ENCODE measurements at regions not wholly inside any gene's neighbourhood (a gene's known extent, or its start where the extent isn't known, plus 50 kb on each side); places are given as distances from the start of the nearest gene placed in this dataset.

- no peaks in the 10 kb centered on the region for H3K27me3 ChIP-seq
- no peaks in the 10 kb centered on the region for H3K9me3 ChIP-seq
- peaks cover 0 to 6% (median 2%) of the 10 kb centered on the region in 4 donors for H3K4me1 ChIP-seq
- DNase-seq: no peak
- TF ChIP-seq POLR2AphosphoS5 (IDR thresholded peaks at IDR 0.05): no peak
- TF ChIP-seq CTCF (IDR thresholded peaks at IDR 0.05): no peak
- TF ChIP-seq POLR2A (IDR thresholded peaks at IDR 0.05): no peak
- no peak for TF ChIP-seq EP300 (IDR thresholded peaks at IDR 0.05)
- no peak overlapping the region for H3K27ac ChIP-seq
- WGBS, 5 donors: 70 to 79% (median 72%) methylated on average over 1 of the region's 1 CpG
- no peak overlapping the region for H3K4me3 ChIP-seq
- intact Hi-C loops (cut with DNase I; ENCODE audit: low total_unique reads): no loop called here
- H3K36me3 ChIP-seq: no peaks in the 10 kb centered on the region
These were observed 80.4 kb upstream of the RASGEF1B start for GRCh38 chr4:81552086-81552485.

GRCh38 chr4:81550388-81550859, 78.7 kb upstream of the RASGEF1B start:
- TF ChIP-seq POLR2A (IDR thresholded peaks at IDR 0.05) (no peak), EP300 (IDR thresholded peaks at IDR 0.05) (no peak), CTCF (IDR thresholded peaks at IDR 0.05) (no peak), POLR2AphosphoS5 (IDR thresholded peaks at IDR 0.05) (no peak)
- Histone ChIP-seq H3K27me3 (no peaks in the 10 kb centered on the region), H3K9me3 (no peaks in the 10 kb centered on the region), H3K36me3 (no peaks in the 10 kb centered on the region), H3K27ac (peak overlapping the region in 1 of 5 donors; percentile 28), H3K4me3 (no peak overlapping the region), H3K4me1 (peaks cover 0 to 4% (median 0%) of the 10 kb centered on the region in 4 donors)
- peak in 1 of 2 donors; percentile 31 for DNase-seq
- intact Hi-C loops (cut with DNase I; ENCODE audit: low total_unique reads): no loop called here
- WGBS, 5 donors: 75 to 86% (median 82%) methylated on average over 5 of the region's 5 CpGs

- intact Hi-C loops (cut with DNase I; ENCODE audit: low total_unique reads): no loop called here
- H3K4me1 ChIP-seq: peaks cover 0 to under 1% (median 0%) of the 10 kb centered on the region in 4 donors
- no peaks in the 10 kb centered on the region for H3K9me3 ChIP-seq
- 59 to 73% (median 66%) methylated on average over 7 of the region's 7 CpGs for WGBS, 5 donors
- TF ChIP-seq POLR2AphosphoS5 (IDR thresholded peaks at IDR 0.05) (no peak), POLR2A (IDR thresholded peaks at IDR 0.05) (no peak), EP300 (IDR thresholded peaks at IDR 0.05) (no peak), CTCF (IDR thresholded peaks at IDR 0.05) (no peak)
- no peaks in the 10 kb centered on the region for H3K27me3 ChIP-seq
- no peaks in the 10 kb centered on the region for H3K36me3 ChIP-seq
- no peak overlapping the region for H3K27ac ChIP-seq
- no peak overlapping the region for H3K4me3 ChIP-seq
- peak in 1 of 2 donors; percentile 32 for DNase-seq
These were observed 78.3 kb upstream of the RASGEF1B start for GRCh38 chr4:81549984-81550383.

- Histone ChIP-seq H3K27me3 (no peaks in the 10 kb centered on the region), H3K4me1 (no peaks in the 10 kb centered on the region), H3K4me3 (no peak overlapping the region), H3K9me3 (no peaks in the 10 kb centered on the region), H3K27ac (no peak overlapping the region), H3K36me3 (no peaks in the 10 kb centered on the region)
- no peak for DNase-seq
- intact Hi-C loops (cut with DNase I; ENCODE audit: low total_unique reads): no loop called here
- WGBS, 5 donors: 86 to 95% (median 93%) methylated on average over 2 of the region's 2 CpGs
- TF ChIP-seq CTCF (IDR thresholded peaks at IDR 0.05): no peak
- TF ChIP-seq POLR2AphosphoS5 (IDR thresholded peaks at IDR 0.05): no peak
- no peak for TF ChIP-seq POLR2A (IDR thresholded peaks at IDR 0.05)
- TF ChIP-seq EP300 (IDR thresholded peaks at IDR 0.05): no peak
These were observed 75.1 kb upstream of the RASGEF1B start for GRCh38 chr4:81546777-81547176.
